AML-193 (cell line): ENCODE measurements at regions not wholly inside any gene's neighbourhood (a gene's known extent, or its start where the extent isn't known, plus 50 kb on each side); places are given as distances from the start of the nearest gene placed in this dataset.
"Not testable (repeated sequence)": the region's sequence is repeated elsewhere in the genome, so short reads cannot be mapped to it uniquely, and the experiment has no call there.

ENCODE experiments used
- DNase-seq, 2 experiments: peaks; one replicate each; lab custom pipeline; 2025; lab: John Stamatoyannopoulos, UW

DNA sequence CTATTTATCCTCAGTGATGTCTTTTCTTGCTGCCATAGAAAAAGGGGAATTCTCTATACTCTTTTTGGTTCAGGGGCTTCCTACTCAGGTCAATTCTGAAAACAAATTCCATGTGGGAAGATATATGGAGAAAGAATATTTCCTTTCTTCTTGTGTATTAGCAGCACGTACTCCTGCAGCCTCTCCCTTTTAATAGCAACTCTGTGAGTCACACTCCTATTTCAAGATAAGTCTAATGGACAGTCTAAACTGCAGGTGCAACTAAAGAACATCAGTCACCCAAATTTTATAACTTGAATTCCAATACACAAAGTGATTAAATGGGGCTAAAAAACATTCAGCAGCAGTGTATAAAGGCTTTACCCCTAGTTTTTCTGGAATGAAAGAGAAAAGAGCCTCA is 942.2 kb downstream of the CNTNAP5 start:
- no peak for DNase-seq

DNA sequence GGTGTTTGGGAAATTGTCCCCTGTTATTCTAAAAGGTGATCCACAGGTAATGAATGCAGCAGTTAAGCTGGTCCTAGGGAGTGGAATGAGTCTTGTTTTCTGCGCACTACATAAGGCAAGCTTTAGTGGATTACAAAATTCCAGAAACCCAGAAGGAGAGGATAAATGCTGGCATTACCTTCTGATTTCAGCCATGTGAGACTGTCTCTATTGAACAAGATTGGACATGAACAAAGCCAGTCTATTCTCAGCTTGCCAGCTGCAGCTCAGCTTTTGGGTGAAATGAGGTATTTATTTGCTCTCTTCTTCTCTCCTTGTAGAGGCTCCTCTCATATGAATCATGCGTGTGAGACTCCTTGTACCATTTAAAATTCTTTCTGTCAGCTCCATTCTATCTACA is 944.9 kb downstream of the CNTNAP5 start:
- DNase-seq, result no peak

DNA sequence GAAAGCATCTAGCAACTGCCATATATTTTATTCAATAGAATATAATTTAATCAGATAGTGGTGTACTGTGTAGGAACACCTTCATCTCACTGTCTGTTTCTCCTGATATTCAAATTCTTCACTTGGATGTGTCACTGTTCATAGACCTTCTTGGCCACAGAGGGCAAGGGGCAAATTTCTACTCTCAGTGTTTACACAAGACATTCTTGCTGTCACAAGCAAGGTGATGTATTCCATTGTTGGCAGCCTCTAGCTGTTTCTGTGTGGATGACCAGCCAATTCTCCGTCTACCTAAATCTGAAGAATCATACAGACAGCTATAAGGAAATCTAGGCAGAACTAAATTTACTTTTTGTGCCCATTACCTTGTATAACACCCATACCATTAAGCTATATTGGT is 948.3 kb downstream of the CNTNAP5 start:
- DNase-seq, result no peak

DNA sequence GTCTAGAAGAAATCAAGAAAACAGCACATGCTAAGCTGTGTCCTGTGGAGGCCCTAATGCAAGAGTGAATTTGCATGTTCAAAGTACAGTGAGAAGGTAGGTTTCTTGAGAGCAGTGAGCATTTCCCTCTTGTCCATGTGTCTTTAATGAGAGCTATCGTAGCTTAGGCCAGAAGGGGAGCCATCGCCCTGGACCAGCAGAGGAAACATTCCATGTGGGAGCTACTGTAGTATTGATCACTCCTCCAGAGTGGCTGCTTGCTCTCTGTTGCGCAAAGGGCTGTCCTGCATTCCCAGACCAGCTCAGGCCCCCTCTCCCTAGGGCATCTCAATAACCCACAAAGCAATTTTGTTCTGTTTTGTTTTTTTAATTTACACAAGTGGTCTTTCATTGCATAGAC is 950.1 kb downstream of the CNTNAP5 start:
- DNase-seq, result no peak

DNA sequence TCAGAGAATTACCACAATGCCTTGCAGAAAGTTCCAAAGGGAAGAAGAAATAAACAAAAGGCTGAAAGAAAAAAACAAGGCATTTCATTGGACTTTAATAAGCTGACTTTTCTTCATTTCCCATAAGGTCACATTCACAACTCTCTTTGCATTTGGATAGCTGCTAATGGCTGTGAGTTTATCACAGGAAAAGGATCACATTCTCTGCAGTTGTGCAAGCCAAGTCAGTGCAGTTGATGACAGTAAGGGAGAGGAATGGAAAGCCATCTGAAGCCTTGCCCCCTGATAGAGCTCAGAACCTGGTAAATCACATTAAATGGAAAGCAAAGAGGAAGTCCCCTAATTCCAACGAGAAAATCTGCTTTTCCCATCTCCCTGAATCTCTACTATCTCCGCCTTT is 950.6 kb downstream of the CNTNAP5 start:
- DNase-seq, result no peak

DNA sequence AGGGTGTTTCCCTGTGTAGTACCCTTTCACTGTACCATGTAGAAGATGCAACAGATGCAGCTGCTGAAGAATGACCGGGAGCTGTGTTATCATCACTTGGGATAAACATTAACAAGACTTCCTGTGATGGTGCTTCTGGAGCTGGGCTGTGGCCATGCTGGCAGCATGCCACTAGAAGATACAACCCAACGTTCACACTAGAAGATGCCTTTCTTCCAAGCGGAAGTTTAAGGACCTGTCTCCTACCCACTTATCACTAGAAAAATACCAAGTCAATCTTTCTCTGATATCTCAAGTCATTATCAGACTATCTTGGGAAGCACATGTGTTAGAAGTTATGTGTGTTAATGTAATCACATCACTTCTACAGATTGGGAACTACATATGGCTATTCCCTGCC is 953.5 kb downstream of the CNTNAP5 start:
- DNase-seq, result no peak

DNA sequence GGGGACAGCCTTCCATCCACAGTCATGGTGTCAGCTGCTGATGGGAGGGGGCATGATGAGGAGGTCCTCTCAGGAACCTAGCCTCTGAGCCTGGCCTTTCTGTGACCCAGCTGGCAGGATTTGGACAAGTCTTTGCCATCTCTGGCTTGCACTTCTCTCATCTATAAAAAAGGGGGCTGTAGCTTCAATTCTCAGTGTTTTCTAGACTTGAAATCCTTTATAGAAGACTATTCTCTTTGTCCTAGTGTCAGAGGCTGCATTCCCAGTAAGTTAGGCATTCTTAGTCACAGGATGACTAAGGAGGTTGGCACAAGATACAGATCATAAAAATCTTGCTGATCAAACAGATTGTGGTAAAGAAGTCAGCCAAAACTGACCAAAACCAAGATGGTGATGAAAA is 958.5 kb downstream of the CNTNAP5 start:
- no peak for DNase-seq

DNA sequence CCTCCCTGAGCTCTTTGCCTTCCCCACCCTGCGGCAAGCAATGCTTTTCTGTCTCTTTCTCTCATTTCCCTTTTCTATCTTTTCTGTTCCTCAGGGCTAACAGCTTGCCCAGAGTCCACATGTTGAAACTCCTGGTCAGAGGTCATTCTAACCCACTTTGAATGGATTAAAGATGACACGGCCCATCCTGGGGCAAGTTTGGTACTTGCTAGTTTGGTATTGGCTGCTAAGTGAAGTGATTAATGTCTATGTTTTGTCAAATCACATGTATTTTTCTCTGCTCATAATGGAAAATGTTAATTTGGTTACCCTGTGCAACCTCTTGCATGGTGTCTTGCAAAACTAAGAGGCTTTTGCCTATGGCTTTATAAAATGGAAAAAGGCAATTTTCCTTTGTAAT is 960.2 kb downstream of the CNTNAP5 start:
- no peak for DNase-seq

DNA sequence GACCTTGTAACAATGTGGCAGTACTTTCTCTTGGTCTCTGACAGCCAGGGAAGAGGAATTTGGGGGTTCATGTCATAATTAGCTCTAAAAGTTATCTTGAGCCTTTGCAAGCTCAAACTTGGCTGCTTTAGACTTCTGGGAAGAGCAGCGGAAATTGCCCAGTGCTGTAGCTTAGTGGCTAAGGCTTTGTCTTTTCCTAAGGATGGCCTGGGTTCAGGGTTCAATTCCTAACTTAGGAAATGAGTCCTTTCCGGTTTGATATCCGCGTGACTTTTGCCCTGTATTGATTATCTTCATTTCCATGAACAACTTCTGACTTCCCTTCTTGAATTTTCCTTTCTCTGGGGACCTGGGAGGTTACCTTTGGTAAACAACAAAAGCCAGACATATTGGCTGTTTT is 961.0 kb downstream of the CNTNAP5 start:
- no peak for DNase-seq

DNA sequence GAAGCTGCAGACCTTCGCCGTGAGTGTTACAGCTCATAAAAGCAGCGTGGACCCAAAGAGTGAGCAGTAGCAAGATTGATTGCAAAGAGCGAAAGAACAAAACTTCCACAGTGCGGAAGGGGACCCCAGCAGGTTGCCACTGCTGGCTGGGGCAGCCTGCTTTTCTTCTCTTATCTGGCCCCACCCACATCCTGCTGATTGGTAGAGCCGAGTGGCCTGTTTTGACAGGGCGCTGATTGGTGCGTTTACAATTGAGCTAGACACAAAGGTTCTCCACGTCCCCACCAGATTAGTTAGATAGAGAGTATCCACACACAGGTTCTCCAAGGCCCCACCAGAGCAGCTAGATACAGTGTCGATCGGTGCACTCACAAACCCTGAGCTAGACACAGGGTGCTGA is 961.8 kb downstream of the CNTNAP5 start:
- not testable (repeated sequence) for DNase-seq

DNA sequence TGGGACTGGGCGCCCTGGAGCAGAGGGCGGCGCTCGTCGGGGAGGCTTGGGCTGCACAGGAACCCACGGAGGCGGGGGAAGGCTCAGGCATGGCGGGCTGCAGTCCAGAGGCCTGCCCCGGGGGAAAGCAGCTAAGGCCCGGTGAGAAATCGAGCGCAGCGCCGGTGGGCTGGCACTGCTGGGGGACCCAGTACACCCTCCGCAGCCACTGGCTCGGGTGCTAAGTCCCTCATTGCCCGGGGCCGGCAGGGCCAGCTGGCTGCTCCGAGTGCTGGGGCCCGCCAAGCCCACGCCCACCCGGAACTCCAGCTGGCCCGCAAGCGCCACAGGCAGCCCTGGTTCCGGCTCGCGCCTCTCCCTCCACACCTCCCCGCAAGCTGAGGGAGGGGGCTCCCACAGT is 962.3 kb downstream of the CNTNAP5 start:
- not testable (repeated sequence) for DNase-seq

DNA sequence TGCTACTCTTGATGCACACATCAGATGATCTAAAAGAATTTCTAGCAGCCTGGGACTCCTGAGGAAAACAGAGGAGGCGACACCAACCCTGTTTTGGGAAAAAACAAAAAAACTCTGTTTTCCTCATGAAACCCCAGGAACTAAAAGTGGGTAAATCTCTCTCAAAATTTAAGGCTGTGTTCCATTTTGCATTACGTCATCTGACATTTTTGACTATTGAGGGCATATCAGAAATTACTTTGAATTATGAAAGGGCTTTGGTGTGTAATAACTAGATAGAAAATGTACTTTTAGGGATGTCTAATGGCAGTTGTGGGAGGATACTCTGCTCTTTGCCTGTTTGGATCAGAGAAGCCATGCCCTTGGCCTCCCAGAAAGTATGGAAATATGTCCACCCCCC is 963.0 kb downstream of the CNTNAP5 start:
- DNase-seq, result no peak

DNA sequence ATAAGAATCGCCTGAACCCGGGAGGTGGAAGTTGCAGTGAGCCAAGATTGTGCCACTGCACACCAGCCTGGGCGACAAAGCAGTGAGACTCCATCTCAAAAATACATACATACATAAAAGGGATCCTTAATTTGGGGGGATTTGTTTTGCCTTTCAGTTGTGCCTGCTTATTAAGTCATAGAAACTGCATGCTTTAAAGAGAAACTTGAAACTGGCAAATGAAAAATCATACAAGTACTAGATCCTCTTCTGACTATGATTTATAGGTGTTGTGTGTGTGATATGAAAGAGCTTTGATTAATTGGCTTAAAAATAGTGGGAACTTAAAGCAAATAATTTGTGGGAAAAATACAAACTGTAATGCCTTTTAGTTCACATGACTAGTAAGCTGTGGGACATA is 963.7 kb downstream of the CNTNAP5 start:
- DNase-seq, result no peak

DNA sequence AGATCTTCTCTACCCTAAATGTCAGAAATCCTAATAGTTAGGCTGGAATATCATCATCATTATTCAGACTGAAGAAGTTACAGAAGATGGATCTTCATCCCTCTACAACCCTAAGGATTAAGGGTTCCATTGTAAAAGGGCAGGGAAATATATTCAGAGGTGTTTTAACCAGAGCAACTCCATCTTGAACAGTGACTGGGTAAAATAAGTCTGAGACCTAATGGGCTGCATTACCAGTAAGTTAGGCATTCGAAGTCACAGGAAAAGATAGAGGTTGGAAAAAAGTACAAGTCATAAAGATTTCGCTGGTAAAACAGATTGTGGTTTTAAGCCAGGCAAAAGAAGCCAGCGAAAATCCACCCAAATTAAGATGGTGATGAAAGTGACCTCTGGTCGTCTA is 968.7 kb downstream of the CNTNAP5 start:
- DNase-seq, result no peak

DNA sequence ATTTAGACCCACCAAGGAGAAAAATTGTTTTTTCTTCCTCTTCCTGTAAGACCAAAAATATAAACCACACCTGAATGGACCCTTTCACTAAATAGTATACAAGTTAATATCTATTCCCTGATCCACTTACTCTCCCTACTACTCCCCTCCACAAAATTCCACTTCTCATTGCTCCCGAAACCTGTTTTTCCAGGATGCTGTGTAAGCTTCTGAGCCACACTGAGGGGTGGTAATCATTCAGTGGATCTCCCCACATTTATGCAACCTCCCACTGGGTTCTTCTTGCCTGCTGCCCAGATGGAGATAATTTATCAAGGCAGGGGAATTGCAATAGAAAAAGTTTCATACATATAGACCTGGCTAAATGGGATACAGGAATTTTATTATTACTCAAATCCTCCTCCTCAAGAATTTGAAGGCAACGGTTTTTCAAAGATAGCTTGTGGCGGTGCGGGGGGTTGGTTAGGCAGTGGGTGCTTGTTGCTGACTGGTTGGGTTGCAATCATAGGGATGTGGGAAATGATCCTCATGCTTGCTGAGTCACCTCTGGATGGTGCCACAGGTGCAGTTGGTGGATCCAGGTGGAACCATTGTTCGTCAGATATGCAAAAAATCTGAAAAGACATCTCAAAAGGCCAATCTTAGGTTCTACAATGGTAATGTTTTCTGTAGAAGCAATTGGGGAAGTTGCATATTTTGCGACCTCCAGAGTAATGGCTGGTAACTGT is 970.3 kb downstream of the CNTNAP5 start:
- no peak for DNase-seq

DNA sequence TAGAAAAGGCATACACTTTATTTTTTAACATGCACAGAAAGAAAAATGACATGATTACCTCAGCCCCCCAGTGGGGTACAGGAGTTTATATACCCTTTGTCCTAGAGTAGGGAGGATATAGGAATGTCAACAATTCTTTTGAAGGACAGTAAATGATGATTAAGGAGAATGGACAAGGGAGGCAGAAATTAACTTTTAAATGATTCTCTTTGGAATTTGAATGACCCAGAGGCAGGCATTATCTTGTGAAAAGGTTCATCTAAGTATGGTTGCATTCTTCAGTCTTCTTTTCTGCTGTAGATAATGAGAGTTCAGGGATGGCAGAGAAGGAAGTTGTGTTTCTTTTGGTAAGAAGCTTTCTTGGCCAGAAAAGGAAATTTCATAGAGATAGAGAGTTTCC is 971.3 kb downstream of the CNTNAP5 start:
- DNase-seq, result no peak

DNA sequence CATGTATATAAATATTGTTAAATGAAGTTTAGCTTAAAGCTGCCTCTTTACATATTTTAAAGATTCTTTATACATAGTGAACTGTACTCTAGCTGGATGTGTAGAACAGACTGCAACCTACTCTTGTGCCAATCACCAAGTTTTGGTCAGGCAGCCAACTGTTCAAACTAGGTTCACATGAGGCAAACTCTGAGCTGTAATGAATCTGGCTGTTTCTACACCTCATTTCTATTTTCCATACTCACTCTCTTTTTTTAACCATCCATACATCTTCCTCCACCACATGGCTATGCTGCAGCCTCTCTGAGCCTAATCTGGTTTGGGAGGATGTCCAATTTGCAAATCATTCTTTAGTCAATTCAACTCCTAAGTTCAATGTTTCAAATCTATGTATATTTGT is 974.8 kb downstream of the CNTNAP5 start:
- no peak for DNase-seq

DNA sequence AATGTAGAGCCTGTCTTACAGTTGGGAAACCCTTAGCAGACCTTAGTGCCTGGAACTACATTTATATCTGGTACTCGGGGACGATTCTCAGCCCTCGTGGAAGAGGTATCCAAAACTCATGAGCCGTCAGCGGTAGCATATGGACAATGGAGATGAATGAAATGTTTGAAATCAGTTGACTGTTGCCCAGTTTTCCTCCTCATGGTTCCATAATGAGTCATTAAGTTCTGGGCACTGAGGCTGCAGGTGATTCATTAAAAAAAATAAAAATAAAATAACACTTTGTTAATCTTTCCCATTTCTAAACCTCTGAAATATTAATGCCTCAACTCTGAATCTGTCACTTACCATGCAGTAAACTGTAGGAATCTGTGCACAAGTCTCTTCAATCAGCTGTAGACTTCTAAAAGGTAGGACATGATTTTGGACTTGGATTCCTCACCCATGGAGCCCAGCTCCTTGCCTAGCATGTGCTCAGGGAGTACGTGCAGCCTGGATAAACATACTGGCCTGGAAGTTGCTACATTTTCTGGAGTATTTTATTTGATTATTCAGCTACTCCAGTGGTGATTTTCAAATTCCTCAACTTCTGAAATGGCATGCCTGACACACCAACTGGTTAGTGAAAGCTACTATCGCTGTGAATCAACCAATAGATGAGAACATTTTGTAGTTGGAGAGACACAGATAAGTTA is 979.2 kb downstream of the CNTNAP5 start:
- no peak for DNase-seq

DNA sequence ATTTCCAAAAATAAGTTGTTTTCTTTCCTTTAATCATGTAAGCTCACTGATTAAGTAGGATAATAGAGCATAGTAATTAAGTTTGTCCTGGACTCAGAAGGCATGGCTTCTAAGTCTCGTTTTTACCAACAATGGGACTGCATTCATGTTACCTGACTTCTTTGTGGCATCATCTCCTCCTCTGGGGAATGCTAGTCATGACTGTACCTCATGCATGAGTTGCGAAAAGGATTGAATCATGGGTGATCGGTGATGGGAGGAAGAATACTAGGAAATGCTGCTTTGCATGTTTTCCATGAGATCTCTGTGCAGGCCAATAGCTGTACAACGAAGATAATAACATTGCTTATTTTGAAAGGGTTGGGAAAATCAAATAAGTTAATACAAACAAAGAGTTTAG is 981.6 kb downstream of the CNTNAP5 start:
- no peak for DNase-seq

DNA sequence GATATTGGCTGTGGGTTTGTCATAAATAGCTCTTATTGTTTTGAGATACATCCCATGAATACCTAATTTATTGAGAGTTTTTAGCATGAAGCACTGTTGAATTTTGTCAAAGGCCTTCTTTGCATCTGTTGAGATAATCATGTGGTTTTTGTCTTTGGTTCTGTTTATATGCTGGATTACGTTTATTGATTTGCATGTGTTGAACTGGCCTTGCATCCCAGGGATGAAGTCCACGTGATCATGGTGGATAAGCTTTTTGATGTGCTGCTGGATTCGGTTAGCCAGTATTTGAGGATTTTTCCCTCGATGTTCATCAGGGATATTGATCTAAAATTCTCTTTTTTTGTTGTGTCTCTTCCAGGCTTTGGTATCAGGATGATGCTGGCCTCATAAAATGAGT is 1003.6 kb downstream of the CNTNAP5 start:
- not testable (repeated sequence) for DNase-seq

DNA sequence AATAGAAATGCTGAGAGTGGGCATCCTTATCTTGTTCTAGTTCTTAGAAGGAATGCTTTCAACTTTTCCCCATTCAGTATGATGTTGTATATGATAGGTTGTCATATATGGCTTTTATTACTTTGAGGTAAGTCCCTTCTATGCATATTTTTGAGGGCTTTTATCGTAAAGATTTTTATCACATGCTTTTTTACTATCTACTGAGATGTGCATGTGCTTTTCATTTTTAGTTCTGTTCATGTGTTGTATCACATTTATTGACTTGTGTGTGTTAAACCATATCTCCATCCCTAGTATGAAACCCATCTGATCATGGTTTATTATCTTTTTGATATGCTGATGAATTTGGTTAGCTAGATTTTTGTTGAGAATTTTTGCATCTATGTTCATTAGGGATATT is 1008.8 kb downstream of the CNTNAP5 start:
- DNase-seq, result no peak

DNA sequence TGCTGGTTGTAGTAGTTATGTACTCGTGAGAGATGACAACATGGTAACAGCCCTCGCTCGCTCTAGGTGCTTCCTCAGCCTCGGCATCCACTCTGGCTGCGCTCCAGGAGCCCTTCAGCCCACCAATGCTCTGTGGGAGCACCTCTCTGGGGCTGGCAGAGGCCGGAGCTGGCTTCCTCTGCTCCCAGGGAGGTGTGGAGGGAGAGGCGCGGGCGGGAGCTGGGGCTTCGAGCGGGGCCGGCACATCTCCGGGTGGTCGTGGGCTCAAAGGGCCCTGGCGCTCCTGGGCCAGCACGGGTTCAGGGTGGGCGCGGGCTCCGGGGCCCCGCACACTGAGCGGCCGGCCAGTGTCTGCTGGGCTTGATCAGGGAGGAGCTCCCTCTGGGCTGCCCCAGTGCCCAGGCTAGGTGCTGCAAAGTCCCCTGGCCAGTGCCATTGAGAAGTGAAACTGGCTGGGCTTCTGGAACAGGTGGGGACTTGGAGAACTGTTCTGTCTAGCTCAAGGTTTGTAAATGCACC is 1012.1 kb downstream of the CNTNAP5 start:
- no peak for DNase-seq

DNA sequence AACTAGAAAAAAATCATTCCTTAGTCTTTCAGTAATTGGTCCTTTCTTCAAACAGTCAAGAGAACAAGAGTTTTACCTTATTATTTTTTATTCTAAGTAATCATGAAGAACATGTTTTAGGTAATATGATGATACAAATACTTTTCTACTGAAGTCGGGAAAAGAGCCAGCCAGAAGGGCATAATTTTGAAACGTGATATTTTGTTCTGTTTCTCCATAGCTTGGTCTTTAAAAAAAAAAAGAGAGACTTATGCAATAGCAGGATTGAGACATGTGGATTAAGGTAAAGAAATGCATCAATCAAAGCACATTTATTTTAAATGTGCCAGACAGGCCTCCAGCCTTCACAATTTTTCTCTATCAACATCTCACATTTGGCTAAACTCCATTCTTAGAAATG is 1016.8 kb downstream of the CNTNAP5 start:
- no peak for DNase-seq

DNA sequence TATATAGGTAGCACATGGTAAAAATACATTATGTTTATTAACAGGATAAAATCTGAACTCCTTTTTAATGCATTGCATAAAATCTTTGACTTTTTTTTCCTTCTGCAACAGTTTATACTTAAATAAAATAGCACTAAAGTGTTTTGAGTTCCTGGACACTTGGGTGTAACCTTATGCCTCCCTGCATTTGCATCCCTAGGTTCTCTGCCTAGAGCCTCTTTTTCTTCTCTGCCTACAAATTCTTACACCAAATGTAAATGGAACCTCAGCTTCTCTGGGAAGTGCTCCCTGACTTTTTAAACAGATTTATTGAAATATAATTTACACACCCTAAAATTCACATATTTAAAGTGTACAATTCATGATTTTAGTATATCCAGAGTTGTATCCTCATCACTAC is 1017.6 kb downstream of the CNTNAP5 start:
- no peak for DNase-seq
